ENCODE measurements at regions not wholly inside any gene's neighbourhood (a gene's known extent, or its start where the extent isn't known, plus 50 kb on each side); places are given as distances from the start of the nearest gene placed in this dataset.

DNA sequence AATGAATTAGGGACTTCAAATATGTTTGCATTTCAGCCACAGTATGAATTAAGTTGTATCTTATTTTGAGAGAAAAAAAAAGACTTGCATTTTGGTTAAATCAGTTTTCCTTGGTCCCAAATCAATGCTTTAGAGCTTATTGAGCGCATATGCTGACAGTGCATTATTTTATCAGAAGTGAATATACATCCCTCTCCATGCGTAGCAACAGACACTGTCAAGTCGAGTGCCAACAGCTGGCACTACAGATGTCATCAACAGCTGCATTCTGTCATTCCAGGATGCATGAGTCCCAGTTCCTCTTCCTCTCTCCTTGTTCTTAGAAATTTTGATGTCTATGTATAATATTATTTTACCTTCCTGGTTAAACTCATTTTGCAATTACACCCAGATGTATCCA is 156.1 kb upstream of the FOXB1 start:
- TF ChIP-seq POLR2A (IDR thresholded peaks at IDR 0.05) (no peak), CTCF (IDR thresholded peaks at IDR 0.05) (no peak)
